Gastroesophageal sphincter (tissue), 4 donors: ENCODE measurements at regions not wholly inside any gene's neighbourhood (a gene's known extent, or its start where the extent isn't known, plus 50 kb on each side); places are given as distances from the start of the nearest gene placed in this dataset.

Experiments
- ATAC-seq: fragments of 150-250 bp; one replicate; pipeline ENCODE4 v1.9.1; 2016; ENCODE audit warnings: mild to moderate bottlenecking, moderate library complexity
- H3K27ac ChIP-seq, 4 donors: fragments of 200-600 bp; sonication (generic) in 3 of 4; 1 replicate in 3 of 4; 2 replicates in 1 of 4; pipeline ENCODE4 v1.5.1; 2016 to 2019
- H3K27me3 ChIP-seq: fragments of 200-600 bp; sonication (generic); one replicate; pipeline ENCODE4 v1.5.1; 2019
- H3K36me3 ChIP-seq, 2 donors: fragments of 200-600 bp; sonication (generic); one replicate each; pipeline ENCODE4 v1.5.1; 2019; ENCODE audit warnings: control low read depth in 1 of 2
- H3K4me1 ChIP-seq, 3 donors: fragments of 200-600 bp; sonication (generic); 1 replicate in 2 of 3; 2 replicates in 1 of 3; pipeline ENCODE4 v1.5.1; 2016 to 2019; ENCODE audit warnings: control low read depth in 2 of 3
- H3K4me3 ChIP-seq, 2 donors: fragments of 200-600 bp; sonication (generic); one replicate each; pipeline ENCODE4 v1.5.1; 2019; ENCODE audit warnings: mild to moderate bottlenecking in 1 of 2, moderate library complexity in 1 of 2
- H3K9me3 ChIP-seq, 3 donors: fragments of 200-600 bp; sonication (generic); one replicate each; pipeline ENCODE4 v1.5.1; 2017 to 2019; ENCODE audit warnings: control low read depth in 2 of 3
- EP300 ChIP-seq: sonication (generic); formaldehyde crosslinking; IDR thresholded peaks from one replicate; pipeline ENCODE4 v1.6.1; 2017; ENCODE audit warnings: antibody characterized with exemption, mild to moderate bottlenecking
- POLR2A ChIP-seq, 2 donors: fragments of 450-650 bp; IDR thresholded peaks; one replicate each; pipeline ENCODE4 v1.6.1; 2017; ENCODE audit warnings: antibody characterized with exemption in 2 of 2, mild to moderate bottlenecking in 2 of 2, moderate library complexity in 1 of 2
- POLR2AphosphoS5 ChIP-seq: sonication (generic); formaldehyde crosslinking; IDR thresholded peaks from one replicate; pipeline ENCODE4 v1.6.1; 2017; ENCODE audit warnings: antibody characterized with exemption
- WGBS, 2 donors: methylation state at CpG; one replicate each; pipeline ENCODE4 v1.1.5; 2018; ENCODE audit warnings: low coverage in 1 of 2; 5-methylcytosine and 5-hydroxymethylcytosine counted together
- TF ChIP-seq, protein P1 (sequence below), 4 experiments: fragments of 200-600 bp in 2 of 4; fragments of 450-650 bp in 2 of 4; sonication (generic) in 1 of 4; IDR thresholded peaks; one replicate each; pipeline ENCODE4 v1.5.1; 2017 to 2019; ENCODE audit warnings: antibody characterized with exemption in 4 of 4, mild to moderate bottlenecking in 2 of 4, moderate library complexity in 2 of 4

DNA sequence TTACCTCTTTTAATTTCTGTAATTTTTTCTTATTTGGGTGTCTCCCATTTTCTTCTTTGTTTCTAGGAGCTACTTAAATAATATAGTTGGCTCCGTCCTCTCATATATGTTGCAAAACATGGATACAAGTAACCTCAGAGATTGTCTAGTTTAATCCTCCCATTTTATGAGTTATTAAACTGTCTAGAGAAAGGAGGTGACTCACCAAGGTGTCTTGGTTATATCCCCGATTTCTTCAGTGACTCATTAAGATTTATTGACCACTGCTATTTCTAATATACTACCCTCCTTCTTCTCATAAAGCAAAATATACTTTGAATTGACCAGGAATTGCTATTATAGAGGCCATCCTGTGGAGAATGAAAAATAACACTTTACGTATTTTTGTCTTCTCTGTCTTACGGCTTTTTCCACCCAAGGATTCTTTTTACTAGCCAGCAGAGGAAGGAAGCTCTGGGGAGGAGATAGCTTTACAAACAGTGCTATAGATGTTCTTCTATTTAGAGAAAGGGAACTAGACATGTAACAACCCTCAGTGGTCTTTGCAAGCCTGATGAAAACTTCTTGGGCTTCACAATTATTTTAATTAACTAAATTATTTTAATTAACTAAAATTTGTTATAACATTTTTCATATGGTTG, 300.4 kb upstream of the TNP1 start:
- Histone ChIP-seq H3K36me3 (no peaks in the 10 kb centered on the region), H3K27ac (no peak overlapping the region), H3K4me3 (no peak overlapping the region), H3K27me3 (no peaks in the 10 kb centered on the region), H3K4me1 (peaks cover 0 to 9% (median 2%) of the 10 kb centered on the region in 3 donors), H3K9me3 (no peaks in the 10 kb centered on the region)
- ATAC-seq: no peak
- 76 to 92% methylated on average over 4 of the region's 4 CpGs for WGBS, 2 donors
- no peak for TF ChIP-seq POLR2AphosphoS5
- TF ChIP-seq POLR2A (IDR thresholded peaks at IDR 0.05): no peak
- no peak for TF ChIP-seq EP300
- TF ChIP-seq, protein P1, sequence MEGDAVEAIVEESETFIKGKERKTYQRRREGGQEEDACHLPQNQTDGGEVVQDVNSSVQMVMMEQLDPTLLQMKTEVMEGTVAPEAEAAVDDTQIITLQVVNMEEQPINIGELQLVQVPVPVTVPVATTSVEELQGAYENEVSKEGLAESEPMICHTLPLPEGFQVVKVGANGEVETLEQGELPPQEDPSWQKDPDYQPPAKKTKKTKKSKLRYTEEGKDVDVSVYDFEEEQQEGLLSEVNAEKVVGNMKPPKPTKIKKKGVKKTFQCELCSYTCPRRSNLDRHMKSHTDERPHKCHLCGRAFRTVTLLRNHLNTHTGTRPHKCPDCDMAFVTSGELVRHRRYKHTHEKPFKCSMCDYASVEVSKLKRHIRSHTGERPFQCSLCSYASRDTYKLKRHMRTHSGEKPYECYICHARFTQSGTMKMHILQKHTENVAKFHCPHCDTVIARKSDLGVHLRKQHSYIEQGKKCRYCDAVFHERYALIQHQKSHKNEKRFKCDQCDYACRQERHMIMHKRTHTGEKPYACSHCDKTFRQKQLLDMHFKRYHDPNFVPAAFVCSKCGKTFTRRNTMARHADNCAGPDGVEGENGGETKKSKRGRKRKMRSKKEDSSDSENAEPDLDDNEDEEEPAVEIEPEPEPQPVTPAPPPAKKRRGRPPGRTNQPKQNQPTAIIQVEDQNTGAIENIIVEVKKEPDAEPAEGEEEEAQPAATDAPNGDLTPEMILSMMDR (IDR thresholded peaks at IDR 0.05): no peak

DNA sequence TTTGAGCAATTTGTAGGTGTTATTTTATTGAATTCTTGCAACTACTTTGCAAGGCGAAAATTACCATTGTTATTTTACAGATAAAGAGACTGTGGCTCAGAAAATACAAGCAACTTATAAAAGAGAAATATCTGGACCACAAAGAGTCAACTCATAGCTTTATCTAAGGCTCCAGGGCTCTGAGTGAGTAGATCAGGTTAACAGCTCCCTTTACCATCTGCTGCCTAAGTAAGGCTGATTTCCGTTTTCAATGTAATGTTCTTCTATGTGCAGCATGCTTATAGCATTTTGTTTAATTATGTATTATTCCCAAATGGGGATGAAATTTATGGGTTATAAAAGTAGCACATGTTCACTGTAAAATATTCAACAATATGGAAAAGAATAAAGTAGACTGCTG, 299.1 kb upstream of the TNP1 start:
- Histone ChIP-seq H3K36me3 (no peaks in the 10 kb centered on the region), H3K4me1 (peaks cover 0 to 9% (median 0%) of the 10 kb centered on the region in 3 donors), H3K27ac (no peak overlapping the region), H3K27me3 (no peaks in the 10 kb centered on the region), H3K9me3 (no peaks in the 10 kb centered on the region), H3K4me3 (no peak overlapping the region)
- TF ChIP-seq POLR2AphosphoS5 (no peak), EP300 (no peak)
- TF ChIP-seq, protein P1 (IDR thresholded peaks at IDR 0.05): no peak
- ATAC-seq: no peak
- 96% methylated on average over 2 of the region's 2 CpGs for WGBS, 2 donors

DNA sequence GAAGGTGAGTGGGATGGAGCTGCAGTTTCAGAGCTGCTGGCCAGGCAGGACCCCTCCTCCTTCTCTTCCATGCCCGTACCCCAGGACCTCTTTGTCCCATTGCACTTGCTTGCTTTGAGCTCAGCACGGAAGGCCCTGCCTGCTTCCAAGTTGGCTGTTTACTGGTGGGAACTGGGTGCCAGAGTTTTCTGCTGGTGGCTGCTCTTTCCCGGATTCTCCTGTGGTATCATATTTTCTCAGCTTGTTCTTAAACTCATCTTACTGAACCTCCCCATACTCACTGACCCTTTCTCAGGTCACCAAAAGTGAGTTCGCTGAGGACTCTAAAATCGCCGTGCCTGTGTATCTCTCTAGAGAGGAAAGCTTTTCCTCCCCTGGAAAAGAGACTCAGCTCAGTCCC, 297.7 kb upstream of the TNP1 start:
- TF ChIP-seq EP300 (no peak), POLR2AphosphoS5 (no peak), POLR2A (IDR thresholded peaks at IDR 0.05) (no peak)
- TF ChIP-seq, protein P1 (IDR thresholded peaks at IDR 0.05): no peak
- WGBS, 2 donors: 84% methylated on average over 3 of the region's 6 CpGs; no CpG with 5 or more reads in 1 of the 2 donors
- ATAC-seq: no peak

DNA sequence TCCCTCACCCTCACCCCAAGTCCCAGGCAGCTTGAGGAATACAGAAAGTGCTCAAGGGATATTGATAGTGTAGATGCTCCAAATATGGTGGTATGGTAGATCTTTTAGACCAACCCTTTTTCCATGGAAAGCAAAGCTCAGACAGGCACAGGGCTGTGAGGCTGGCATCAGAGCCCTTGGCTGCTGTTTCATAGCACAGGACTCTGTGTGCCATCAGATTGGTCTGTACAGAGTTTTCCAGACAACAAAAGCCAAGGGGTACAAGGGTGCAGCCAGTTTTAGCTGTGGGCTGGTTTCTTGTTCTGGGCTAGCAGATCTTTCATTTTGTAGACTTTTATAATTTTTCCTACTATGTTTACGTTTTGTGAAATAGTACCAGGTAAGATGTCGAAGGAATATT, 296.9 kb upstream of the TNP1 start:
- TF ChIP-seq EP300: no peak
- ATAC-seq: no peak
- no peak overlapping the region for H3K4me3 ChIP-seq
- H3K27ac ChIP-seq: no peak overlapping the region
- no peaks in the 10 kb centered on the region for H3K9me3 ChIP-seq
- peaks cover 0 to 9% (median 0%) of the 10 kb centered on the region in 3 donors for H3K4me1 ChIP-seq
- 80 to 100% methylated on average over 2 of the region's 2 CpGs for WGBS, 2 donors
- no peaks in the 10 kb centered on the region for H3K36me3 ChIP-seq
- no peaks in the 10 kb centered on the region for H3K27me3 ChIP-seq

More for the DNA sequence above, 297.7 kb upstream of the TNP1 start:
- no peak overlapping the region for H3K4me3 ChIP-seq
- no peaks in the 10 kb centered on the region for H3K9me3 ChIP-seq
- H3K4me1 ChIP-seq: peaks cover 0 to 9% (median 0%) of the 10 kb centered on the region in 3 donors
- H3K27ac ChIP-seq: no peak overlapping the region
- no peaks in the 10 kb centered on the region for H3K36me3 ChIP-seq
- no peaks in the 10 kb centered on the region for H3K27me3 ChIP-seq

DNA sequence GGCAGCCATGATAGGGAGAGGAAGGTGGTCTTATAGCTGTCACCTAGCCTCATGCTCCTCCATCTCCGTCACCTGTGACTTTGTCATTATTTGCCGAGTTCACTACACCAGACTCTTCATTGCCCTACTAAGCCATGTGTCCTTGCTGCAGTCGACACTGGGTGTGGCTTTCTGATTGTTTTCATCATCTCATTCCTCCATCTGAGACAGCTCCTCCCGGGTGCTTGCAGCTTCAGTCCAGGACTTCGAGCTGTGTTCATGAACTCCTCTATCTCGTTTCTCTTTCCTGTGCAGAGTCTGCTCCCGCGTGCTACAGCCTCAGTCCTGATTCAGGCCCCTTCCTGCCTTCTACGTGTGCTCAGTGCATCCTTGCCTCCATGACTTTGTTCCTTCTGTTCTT, 295.1 kb upstream of the TNP1 start:
- TF ChIP-seq POLR2AphosphoS5 (no peak), POLR2A (IDR thresholded peaks at IDR 0.05) (no peak), EP300 (no peak)
- TF ChIP-seq, protein P1 (IDR thresholded peaks at IDR 0.05): no peak
- no peak for ATAC-seq

More for the DNA sequence above, 295.1 kb upstream of the TNP1 start:
- Histone ChIP-seq H3K36me3 (no peaks in the 10 kb centered on the region), H3K27ac (no peak overlapping the region), H3K4me3 (no peak overlapping the region), H3K4me1 (no peaks in the 10 kb centered on the region), H3K27me3 (no peaks in the 10 kb centered on the region), H3K9me3 (no peaks in the 10 kb centered on the region)
- WGBS, 2 donors: 76 to 78% methylated on average over 5 to 9 of the region's 9 CpGs
